HL-60 (cell line): ENCODE measurements at regions not wholly inside any gene's neighbourhood (a gene's known extent, or its start where the extent isn't known, plus 50 kb on each side); places are given as distances from the start of the nearest gene placed in this dataset.

Experiments
- POLR2AphosphoS5 ChIP-seq: IDR thresholded peaks from 2 replicates; pipeline ENCODE4 v1.6.1; 2012; ENCODE audit warnings: low read depth
- SPI1 ChIP-seq: IDR thresholded peaks from 2 replicates; pipeline ENCODE4 v1.6.1; 2012; ENCODE audit warnings: low read depth, mild to moderate bottlenecking, borderline replicate concordance
- TF ChIP-seq, protein P1 (sequence below): IDR thresholded peaks from one replicate; pipeline ENCODE4 v1.5.1; 2011; ENCODE audit warnings: low read length, control low read depth, inconsistent platforms; ENCODE audit not compliant: insufficient read depth
- TF ChIP-seq, protein P2 (sequence below): IDR thresholded peaks from 2 replicates; pipeline ENCODE4 v1.6.1; 2012; ENCODE audit warnings: low read depth; ENCODE audit not compliant: insufficient replicate concordance

DNA sequence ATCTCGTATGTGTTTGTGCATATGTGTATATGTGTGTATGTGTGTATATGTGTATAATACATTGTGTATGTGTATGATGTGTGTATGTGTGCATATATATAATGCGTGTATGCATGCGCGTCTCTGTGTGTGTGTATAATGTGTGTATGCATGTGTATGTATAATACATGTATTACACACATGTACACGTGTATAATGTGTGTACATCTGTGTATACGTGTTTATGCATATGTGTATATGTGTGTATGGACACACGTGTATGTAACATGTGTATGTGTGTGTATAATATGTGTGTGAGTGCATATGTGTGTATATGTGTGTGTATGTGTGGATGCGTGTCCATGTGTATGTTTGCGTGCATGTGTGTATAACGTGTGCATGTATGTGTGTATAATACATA, 433.7 kb upstream of the RBFOX1 start:
- TF ChIP-seq, protein P1, sequence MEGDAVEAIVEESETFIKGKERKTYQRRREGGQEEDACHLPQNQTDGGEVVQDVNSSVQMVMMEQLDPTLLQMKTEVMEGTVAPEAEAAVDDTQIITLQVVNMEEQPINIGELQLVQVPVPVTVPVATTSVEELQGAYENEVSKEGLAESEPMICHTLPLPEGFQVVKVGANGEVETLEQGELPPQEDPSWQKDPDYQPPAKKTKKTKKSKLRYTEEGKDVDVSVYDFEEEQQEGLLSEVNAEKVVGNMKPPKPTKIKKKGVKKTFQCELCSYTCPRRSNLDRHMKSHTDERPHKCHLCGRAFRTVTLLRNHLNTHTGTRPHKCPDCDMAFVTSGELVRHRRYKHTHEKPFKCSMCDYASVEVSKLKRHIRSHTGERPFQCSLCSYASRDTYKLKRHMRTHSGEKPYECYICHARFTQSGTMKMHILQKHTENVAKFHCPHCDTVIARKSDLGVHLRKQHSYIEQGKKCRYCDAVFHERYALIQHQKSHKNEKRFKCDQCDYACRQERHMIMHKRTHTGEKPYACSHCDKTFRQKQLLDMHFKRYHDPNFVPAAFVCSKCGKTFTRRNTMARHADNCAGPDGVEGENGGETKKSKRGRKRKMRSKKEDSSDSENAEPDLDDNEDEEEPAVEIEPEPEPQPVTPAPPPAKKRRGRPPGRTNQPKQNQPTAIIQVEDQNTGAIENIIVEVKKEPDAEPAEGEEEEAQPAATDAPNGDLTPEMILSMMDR, result no peak
- TF ChIP-seq, protein P2, sequence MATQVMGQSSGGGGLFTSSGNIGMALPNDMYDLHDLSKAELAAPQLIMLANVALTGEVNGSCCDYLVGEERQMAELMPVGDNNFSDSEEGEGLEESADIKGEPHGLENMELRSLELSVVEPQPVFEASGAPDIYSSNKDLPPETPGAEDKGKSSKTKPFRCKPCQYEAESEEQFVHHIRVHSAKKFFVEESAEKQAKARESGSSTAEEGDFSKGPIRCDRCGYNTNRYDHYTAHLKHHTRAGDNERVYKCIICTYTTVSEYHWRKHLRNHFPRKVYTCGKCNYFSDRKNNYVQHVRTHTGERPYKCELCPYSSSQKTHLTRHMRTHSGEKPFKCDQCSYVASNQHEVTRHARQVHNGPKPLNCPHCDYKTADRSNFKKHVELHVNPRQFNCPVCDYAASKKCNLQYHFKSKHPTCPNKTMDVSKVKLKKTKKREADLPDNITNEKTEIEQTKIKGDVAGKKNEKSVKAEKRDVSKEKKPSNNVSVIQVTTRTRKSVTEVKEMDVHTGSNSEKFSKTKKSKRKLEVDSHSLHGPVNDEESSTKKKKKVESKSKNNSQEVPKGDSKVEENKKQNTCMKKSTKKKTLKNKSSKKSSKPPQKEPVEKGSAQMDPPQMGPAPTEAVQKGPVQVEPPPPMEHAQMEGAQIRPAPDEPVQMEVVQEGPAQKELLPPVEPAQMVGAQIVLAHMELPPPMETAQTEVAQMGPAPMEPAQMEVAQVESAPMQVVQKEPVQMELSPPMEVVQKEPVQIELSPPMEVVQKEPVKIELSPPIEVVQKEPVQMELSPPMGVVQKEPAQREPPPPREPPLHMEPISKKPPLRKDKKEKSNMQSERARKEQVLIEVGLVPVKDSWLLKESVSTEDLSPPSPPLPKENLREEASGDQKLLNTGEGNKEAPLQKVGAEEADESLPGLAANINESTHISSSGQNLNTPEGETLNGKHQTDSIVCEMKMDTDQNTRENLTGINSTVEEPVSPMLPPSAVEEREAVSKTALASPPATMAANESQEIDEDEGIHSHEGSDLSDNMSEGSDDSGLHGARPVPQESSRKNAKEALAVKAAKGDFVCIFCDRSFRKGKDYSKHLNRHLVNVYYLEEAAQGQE, result no peak
- TF ChIP-seq POLR2AphosphoS5 (no peak), SPI1 (no peak)
